KMS-11 (cell line): ENCODE measurements at regions not wholly inside any gene's neighbourhood (a gene's known extent, or its start where the extent isn't known, plus 50 kb on each side); places are given as distances from the start of the nearest gene placed in this dataset.

Experiments
- H2AFZ ChIP-seq: fragments of 200-600 bp; sonication (generic); 2 replicates; pipeline ENCODE4 v1.6.1; 2016; ENCODE audit warnings: antibody characterized with exemption, mixed run types, low read depth
- H3K27ac ChIP-seq: fragments of 200-600 bp; sonication (generic); 2 replicates; pipeline ENCODE4 v1.6.1; 2016; ENCODE audit warnings: mild to moderate bottlenecking, mixed run types
- H3K27me3 ChIP-seq: fragments of 200-600 bp; sonication (generic); 2 replicates; pipeline ENCODE4 v1.6.1; 2017; ENCODE audit warnings: mild to moderate bottlenecking, low read depth, mixed run types, moderate library complexity; ENCODE audit not compliant: insufficient read depth
- H3K36me3 ChIP-seq: fragments of 200-600 bp; sonication (generic); 2 replicates; pipeline ENCODE4 v1.6.1; 2017; ENCODE audit warnings: mild to moderate bottlenecking, mixed run types; ENCODE audit not compliant: insufficient read depth
- H3K4me1 ChIP-seq: fragments of 200-600 bp; sonication (generic); 2 replicates; pipeline ENCODE4 v1.6.1; 2016; ENCODE audit warnings: mild to moderate bottlenecking, low read depth, mixed run types; ENCODE audit not compliant: poor library complexity, severe bottlenecking
- H3K4me2 ChIP-seq: fragments of 200-600 bp; sonication (generic); 2 replicates; pipeline ENCODE4 v1.7.0; 2016; ENCODE audit warnings: mild to moderate bottlenecking, mixed run types
- H3K4me3 ChIP-seq: fragments of 200-600 bp; sonication (generic); IDR thresholded peaks from 2 replicates; pipeline ENCODE4 v1.6.1; 2017; ENCODE audit warnings: low read depth, low read length, mixed read lengths; ENCODE audit not compliant: insufficient read depth
- H3K79me2 ChIP-seq: fragments of 200-600 bp; sonication (generic); 2 replicates; pipeline ENCODE4 v1.6.1; 2016; ENCODE audit warnings: low read depth, mixed run types; ENCODE audit not compliant: insufficient read depth
- H3K9ac ChIP-seq: fragments of 200-600 bp; sonication (generic); 2 replicates; pipeline ENCODE4 v1.6.1; 2016; ENCODE audit warnings: mild to moderate bottlenecking, mixed run types
- H4K20me1 ChIP-seq: fragments of 200-600 bp; sonication (generic); 2 replicates; pipeline ENCODE4 v1.6.1; 2016; ENCODE audit warnings: mild to moderate bottlenecking, mixed run types; ENCODE audit not compliant: insufficient read depth
- TF ChIP-seq, protein P1 (sequence below): fragments of 200-600 bp; sonication (generic); conservative IDR thresholded peaks from 2 replicates; pipeline ENCODE4 v1.6.1; 2017; ENCODE audit warnings: low read depth, mild to moderate bottlenecking, antibody characterized with exemption, low read length, moderate library complexity, mixed read lengths

DNA sequence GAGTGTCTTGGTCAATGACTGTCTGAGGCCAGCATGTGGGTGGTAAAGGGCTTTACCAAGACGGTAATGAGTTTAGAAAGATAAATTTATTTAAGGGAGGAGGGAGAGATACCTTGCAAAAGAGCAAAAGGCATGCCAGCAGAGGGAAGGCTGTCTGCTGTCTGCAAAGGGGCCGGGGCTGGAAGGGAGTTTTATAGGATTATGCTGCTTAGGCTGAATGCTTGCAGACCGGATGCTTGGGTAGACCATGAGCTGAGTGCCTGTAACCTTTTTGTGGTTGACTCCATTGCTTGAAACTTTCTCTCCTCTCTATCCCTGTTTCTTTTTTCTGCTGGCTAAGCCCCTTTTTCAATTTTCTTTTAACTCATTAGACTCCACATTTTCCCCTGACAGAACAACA lies 1543.0 kb downstream of the OTOL1 start:
- Histone ChIP-seq H3K79me2 (no peaks in the 10 kb centered on the region), H3K4me2 (no peak overlapping the region), H3K4me1 (no peaks in the 10 kb centered on the region), H3K27ac (no peak overlapping the region), H3K27me3 (no peaks in the 10 kb centered on the region), H2AFZ (no peak overlapping the region), H4K20me1 (no peaks in the 10 kb centered on the region), H3K9ac (no peak overlapping the region), H3K36me3 (no peaks in the 10 kb centered on the region), H3K4me3 (no peak overlapping the region)
- TF ChIP-seq, protein P1, sequence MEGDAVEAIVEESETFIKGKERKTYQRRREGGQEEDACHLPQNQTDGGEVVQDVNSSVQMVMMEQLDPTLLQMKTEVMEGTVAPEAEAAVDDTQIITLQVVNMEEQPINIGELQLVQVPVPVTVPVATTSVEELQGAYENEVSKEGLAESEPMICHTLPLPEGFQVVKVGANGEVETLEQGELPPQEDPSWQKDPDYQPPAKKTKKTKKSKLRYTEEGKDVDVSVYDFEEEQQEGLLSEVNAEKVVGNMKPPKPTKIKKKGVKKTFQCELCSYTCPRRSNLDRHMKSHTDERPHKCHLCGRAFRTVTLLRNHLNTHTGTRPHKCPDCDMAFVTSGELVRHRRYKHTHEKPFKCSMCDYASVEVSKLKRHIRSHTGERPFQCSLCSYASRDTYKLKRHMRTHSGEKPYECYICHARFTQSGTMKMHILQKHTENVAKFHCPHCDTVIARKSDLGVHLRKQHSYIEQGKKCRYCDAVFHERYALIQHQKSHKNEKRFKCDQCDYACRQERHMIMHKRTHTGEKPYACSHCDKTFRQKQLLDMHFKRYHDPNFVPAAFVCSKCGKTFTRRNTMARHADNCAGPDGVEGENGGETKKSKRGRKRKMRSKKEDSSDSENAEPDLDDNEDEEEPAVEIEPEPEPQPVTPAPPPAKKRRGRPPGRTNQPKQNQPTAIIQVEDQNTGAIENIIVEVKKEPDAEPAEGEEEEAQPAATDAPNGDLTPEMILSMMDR = no peak

DNA sequence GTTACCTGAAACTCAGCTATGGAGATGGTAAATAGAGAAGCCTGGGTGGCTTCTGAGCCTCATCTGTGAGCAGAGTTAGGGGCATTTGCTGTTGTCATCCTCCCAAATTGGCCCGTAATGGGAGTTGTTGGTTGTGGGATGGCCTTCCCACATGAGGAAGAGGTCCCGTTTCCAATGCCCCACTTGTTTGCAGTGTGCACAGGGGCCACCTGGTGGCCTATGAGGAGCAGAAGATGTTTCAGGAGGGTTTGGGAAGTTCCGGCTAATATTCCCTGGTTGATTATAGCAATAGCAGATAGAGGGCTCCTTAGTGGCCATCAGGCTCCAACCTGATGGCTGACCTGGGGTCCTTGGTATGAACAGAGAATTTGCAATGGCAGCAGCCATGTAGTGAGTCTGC lies 1546.5 kb downstream of the OTOL1 start:
- no peaks in the 10 kb centered on the region for H3K4me1 ChIP-seq
- TF ChIP-seq, protein P1 = no peak
- H4K20me1 ChIP-seq = no peaks in the 10 kb centered on the region
- H3K9ac ChIP-seq = no peak overlapping the region
- no peaks in the 10 kb centered on the region for H3K36me3 ChIP-seq
- no peak overlapping the region for H3K27ac ChIP-seq
- H3K79me2 ChIP-seq = no peaks in the 10 kb centered on the region
- H2AFZ ChIP-seq = no peak overlapping the region
- H3K4me2 ChIP-seq = no peak overlapping the region
- H3K27me3 ChIP-seq = no peaks in the 10 kb centered on the region
- no peak overlapping the region for H3K4me3 ChIP-seq

DNA sequence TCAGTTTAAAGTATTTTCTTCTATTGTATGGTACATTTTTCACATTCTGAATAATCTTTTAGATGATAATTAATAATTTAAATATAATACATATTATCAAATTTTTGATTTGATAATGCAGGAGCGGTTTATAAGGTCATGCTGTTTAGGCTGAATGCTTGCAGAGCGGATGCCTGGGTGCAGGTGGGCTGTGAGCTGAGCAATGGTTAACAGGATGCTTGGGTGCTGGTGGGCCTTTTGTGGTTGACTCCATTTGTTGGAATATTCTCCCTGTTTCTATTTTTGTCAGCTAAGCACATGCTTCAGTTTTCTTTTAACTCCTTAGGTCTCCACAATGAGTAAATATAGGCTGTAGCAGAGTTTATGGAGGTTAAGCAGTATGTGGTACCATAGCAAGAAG lies 1549.3 kb downstream of the OTOL1 start:
- Histone ChIP-seq H3K27me3 (no peaks in the 10 kb centered on the region), H3K4me3 (no peak overlapping the region), H3K9ac (no peak overlapping the region), H3K36me3 (no peaks in the 10 kb centered on the region), H3K4me1 (no peaks in the 10 kb centered on the region), H3K27ac (no peak overlapping the region), H2AFZ (no peak overlapping the region), H3K4me2 (no peak overlapping the region), H3K79me2 (no peaks in the 10 kb centered on the region), H4K20me1 (no peaks in the 10 kb centered on the region)
- TF ChIP-seq, protein P1 = no peak

- Histone ChIP-seq H3K4me1 (no peaks in the 10 kb centered on the region), H3K27me3 (no peaks in the 10 kb centered on the region), H3K27ac (no peak overlapping the region), H3K36me3 (no peaks in the 10 kb centered on the region), H4K20me1 (no peaks in the 10 kb centered on the region), H3K4me3 (no peak overlapping the region), H3K79me2 (no peaks in the 10 kb centered on the region), H2AFZ (no peak overlapping the region), H3K9ac (no peak overlapping the region), H3K4me2 (no peak overlapping the region)
- TF ChIP-seq, protein P1 = no peak
Measured at GRCh38 chr3:163048881-163049280, 1552.3 kb downstream of the OTOL1 start.
